GM06990 (cell line): ENCODE measurements at regions not wholly inside any gene's neighbourhood (a gene's known extent, or its start where the extent isn't known, plus 50 kb on each side); places are given as distances from the start of the nearest gene placed in this dataset.

Source experiments
- DNase-seq: peaks from one replicate; pipeline ENCODE4 v3.0.0-alpha.2; 2011; ENCODE audit not compliant: insufficient read length; ENCODE audit errors: extremely low read depth
- H3K27me3 ChIP-seq: replicated peaks from 2 replicates; pipeline ENCODE4 v1.6.0; 2011; ENCODE audit warnings: low read length; ENCODE audit not compliant: control insufficient read depth, insufficient read depth
- H3K36me3 ChIP-seq: 2 replicates; pipeline ENCODE4 v1.5.1; 2011; ENCODE audit warnings: low read length; ENCODE audit not compliant: control insufficient read depth, insufficient read depth
- H3K4me3 ChIP-seq: replicated peaks from 2 replicates; pipeline ENCODE4 v1.5.1; 2011; ENCODE audit warnings: low read depth, mild to moderate bottlenecking, control low read depth, low read length
- CTCF ChIP-seq: IDR thresholded peaks from 2 replicates; pipeline ENCODE4 v1.5.1; 2011; ENCODE audit warnings: low read length, control low read depth, mild to moderate bottlenecking, inconsistent platforms; ENCODE audit not compliant: insufficient read depth, poor library complexity, severe bottlenecking

GRCh38 chr1:214739621-214740238, 136.7 kb downstream of the CENPF start:
- TF ChIP-seq CTCF, result no peak
- Histone ChIP-seq H3K4me3 (no peak overlapping the region), H3K36me3 (no peaks in the 10 kb centered on the region), H3K27me3 (no peaks in the 10 kb centered on the region)
- no peak for DNase-seq

GRCh38 chr1:214740471-214740870, 137.5 kb downstream of the CENPF start:
- H3K4me3 ChIP-seq, result no peak overlapping the region
- no peaks in the 10 kb centered on the region for H3K27me3 ChIP-seq
- no peak for TF ChIP-seq CTCF
- H3K36me3 ChIP-seq, result no peaks in the 10 kb centered on the region
- no peak for DNase-seq

GRCh38 chr1:214747050-214747635, 144.1 kb downstream of the CENPF start:
- no peak for DNase-seq
- Histone ChIP-seq H3K27me3 (no peaks in the 10 kb centered on the region), H3K36me3 (no peaks in the 10 kb centered on the region), H3K4me3 (no peak overlapping the region)
- TF ChIP-seq CTCF, result no peak

- DNase-seq, result no peak
- Histone ChIP-seq H3K36me3 (no peaks in the 10 kb centered on the region), H3K4me3 (no peak overlapping the region), H3K27me3 (no peaks in the 10 kb centered on the region)
- no peak for TF ChIP-seq CTCF
These were observed 150.3 kb downstream of the CENPF start for GRCh38 chr1:214753236-214753852.

- DNase-seq, result no peak
These were observed 158.0 kb downstream of the CENPF start for GRCh38 chr1:214761030-214761429.

More at GRCh38 chr1:214761030-214761429, 158.0 kb downstream of the CENPF start:
- Histone ChIP-seq H3K27me3 (no peaks in the 10 kb centered on the region), H3K4me3 (no peak overlapping the region), H3K36me3 (no peaks in the 10 kb centered on the region)
- TF ChIP-seq CTCF, result no peak
